ENCODE measurements at regions not wholly inside any gene's neighbourhood (a gene's known extent, or its start where the extent isn't known, plus 50 kb on each side); places are given as distances from the start of the nearest gene placed in this dataset.

DNA sequence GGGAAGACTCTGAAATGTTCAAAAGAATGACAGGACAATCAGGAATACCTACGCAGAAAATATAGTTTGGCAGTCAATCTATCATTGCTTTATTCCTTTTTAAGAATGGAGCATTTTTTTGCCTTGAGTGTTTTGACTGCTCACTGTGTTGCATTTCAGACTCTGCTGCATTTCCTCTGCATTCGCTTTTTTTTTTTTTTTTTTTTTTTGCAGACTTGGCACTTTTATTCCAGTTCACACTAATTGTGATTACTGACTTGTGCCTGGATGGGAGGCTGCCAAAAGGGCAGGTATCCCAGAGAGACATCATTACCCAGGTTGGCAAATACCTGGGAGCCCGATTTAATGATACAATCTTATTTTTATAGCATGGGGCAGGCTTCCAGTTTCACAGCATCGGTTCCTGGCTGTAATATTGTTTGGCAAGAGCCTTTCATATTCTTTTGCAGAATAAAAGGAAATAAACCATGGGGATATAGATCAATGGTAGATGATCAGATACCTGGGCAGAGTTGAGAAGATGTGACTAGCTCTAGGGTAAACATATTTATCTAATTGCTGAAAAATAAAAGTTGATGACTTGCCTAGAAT, 1132.6 kb downstream of the MAT2B start:
- TF ChIP-seq, protein P1, sequence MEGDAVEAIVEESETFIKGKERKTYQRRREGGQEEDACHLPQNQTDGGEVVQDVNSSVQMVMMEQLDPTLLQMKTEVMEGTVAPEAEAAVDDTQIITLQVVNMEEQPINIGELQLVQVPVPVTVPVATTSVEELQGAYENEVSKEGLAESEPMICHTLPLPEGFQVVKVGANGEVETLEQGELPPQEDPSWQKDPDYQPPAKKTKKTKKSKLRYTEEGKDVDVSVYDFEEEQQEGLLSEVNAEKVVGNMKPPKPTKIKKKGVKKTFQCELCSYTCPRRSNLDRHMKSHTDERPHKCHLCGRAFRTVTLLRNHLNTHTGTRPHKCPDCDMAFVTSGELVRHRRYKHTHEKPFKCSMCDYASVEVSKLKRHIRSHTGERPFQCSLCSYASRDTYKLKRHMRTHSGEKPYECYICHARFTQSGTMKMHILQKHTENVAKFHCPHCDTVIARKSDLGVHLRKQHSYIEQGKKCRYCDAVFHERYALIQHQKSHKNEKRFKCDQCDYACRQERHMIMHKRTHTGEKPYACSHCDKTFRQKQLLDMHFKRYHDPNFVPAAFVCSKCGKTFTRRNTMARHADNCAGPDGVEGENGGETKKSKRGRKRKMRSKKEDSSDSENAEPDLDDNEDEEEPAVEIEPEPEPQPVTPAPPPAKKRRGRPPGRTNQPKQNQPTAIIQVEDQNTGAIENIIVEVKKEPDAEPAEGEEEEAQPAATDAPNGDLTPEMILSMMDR (IDR thresholded peaks at IDR 0.05; ENCODE audit: low read depth, low read length, missing control alignments) = no peak
- DNase-seq (ENCODE audit: extremely low read depth, low read depth) = no peak
- no peak overlapping the region for H3K4me3 ChIP-seq (replicated peaks; ENCODE audit: low read depth, low read length)

DNA sequence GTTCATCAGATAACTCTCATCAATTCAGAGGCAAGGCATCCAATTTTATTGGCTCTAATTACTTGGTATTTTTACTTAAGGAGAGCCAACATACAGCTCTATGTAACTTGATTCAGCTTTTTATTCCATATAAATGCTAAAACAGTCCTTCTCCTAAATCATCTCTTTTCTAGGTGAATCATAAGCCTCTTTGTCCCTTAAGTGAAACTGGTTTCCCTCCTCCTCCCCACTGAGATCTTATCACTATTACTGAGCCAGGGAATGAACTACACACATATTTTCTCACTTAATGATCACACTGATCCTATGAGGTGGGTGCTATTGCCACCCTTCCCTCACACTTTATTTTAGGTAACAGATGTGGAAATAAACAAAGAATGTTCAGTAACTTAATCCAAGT, 1143.8 kb downstream of the MAT2B start:
- DNase-seq (ENCODE audit: extremely low read depth, low read depth) = no peak
- TF ChIP-seq, protein P1 (IDR thresholded peaks at IDR 0.05; ENCODE audit: low read depth, low read length, missing control alignments) = no peak
- no peak overlapping the region for H3K4me3 ChIP-seq (replicated peaks; ENCODE audit: low read depth, low read length)

DNA sequence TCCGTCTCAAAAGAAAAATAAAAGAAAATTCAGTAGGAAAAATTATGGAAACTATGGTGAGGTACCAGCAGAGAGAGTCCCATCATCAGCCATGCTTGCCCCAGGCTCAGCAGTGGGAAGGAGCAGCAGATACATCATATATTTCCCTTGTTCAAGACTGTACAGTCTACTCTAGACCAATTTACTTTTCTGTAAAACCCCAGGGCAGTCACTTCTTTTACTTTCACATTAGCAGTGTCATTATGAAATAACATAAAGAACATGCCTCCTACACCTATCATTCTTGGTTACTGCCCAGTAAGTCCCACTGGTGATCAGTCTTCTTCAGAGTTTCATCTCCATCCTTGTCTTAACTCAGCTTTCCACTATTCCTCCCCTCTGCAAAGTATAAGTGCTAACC, 1145.0 kb downstream of the MAT2B start:
- DNase-seq (ENCODE audit: extremely low read depth, low read depth) = no peak
- no peak overlapping the region for H3K4me3 ChIP-seq (replicated peaks; ENCODE audit: low read depth, low read length)
- TF ChIP-seq, protein P1 (IDR thresholded peaks at IDR 0.05; ENCODE audit: low read depth, low read length, missing control alignments) = no peak

DNA sequence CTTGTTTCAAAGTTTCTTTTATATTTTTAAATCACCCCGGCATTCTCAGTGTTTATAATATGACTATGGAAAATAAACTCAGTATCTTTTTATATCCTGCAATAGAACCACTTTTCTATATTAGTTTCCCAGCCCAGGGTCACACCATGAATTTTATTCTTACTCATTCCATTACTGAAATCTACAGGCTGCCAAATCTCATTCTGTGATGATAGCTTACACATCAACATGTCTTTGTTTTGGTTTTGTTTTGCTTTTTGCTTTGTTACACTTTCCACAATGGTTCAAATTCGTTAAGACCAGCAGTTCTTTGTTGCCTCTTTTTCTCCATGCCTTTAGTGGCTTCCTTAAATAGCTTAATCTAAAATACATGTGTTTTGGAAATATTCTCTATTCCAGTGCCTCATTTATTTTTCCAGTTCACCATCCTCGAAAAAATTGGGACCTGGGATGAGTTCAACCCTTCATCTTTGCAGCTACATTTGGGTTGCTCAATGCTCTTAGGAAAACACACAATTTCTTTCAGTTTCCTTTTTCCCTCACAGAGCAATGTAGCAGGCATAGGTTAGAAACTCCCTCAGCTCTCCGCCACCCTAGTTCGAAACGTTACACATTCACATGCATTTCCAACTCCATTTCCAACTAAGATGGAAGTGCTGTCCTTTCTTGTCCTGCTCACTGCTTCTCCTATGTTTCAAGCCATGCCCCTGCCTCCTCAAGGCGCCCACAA, 1146.3 kb downstream of the MAT2B start:
- DNase-seq (ENCODE audit: extremely low read depth, low read depth) = no peak
- TF ChIP-seq, protein P1 (IDR thresholded peaks at IDR 0.05; ENCODE audit: low read depth, low read length, missing control alignments) = no peak
- H3K4me3 ChIP-seq (replicated peaks; ENCODE audit: low read depth, low read length) = no peak overlapping the region

DNA sequence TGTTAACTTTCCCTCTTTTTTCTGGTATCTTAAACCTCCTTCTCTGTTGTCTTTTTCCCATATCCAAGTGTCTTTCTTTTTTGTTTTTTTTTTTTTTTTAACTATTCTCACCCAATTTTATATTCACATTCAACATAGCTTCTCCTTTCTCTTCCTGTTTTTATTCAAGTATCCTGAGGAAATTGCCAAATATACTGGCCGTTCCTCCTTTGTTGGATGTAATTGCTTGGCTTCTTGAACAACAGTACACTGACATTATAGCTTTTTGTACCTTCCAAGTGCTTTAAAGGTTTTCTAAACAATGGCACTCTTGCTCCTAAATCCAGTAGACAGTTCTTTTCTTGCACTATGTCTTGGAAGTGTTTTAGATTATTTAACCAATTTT, 1146.8 kb downstream of the MAT2B start:
- no peak overlapping the region for H3K4me3 ChIP-seq (replicated peaks; ENCODE audit: low read depth, low read length)
- DNase-seq (ENCODE audit: extremely low read depth, low read depth) = no peak
- TF ChIP-seq, protein P1 (IDR thresholded peaks at IDR 0.05; ENCODE audit: low read depth, low read length, missing control alignments) = no peak

DNA sequence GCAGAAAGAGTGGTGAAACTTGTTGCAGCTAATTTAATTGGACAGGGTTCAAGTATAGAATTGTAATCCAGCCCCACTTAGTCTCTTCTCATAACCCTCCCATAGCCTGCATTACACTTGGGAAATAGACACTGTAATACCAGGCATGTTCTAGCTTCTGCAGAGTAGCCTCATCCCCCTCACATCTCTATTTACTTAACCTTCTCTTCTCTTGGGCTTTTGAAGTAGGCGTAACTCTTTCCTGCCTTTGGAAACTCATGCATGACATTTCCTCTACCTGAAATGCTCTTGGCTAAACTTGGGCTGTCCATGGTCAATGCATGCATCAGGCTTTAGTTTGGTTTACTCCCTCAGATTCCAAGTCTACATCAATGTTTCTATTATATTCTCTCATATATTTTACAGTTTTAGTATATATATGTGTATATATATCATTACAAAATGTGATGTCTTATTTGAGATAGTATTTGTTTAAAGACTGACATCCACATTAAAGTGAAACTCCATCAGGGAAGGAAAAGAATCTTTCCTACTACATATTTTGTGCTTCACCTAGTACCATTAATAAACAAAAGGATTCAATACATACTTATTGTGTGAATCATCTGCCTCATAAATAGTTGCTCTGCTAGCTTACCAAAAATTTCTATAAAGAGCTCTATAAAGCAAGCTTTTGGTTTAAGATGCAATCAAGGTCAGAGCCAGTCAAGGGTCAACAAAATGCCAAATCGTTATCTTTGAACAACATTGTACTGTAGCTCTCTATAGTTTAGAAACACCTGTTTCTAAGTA, 1158.0 kb downstream of the MAT2B start:
- TF ChIP-seq, protein P1 (IDR thresholded peaks at IDR 0.05; ENCODE audit: low read depth, low read length, missing control alignments) = no peak

More for the DNA sequence above, 1158.0 kb downstream of the MAT2B start:
- no peak for DNase-seq (ENCODE audit: extremely low read depth, low read depth)
- no peak overlapping the region for H3K4me3 ChIP-seq (replicated peaks; ENCODE audit: low read depth, low read length)
